ENCODE measurements at regions not wholly inside any gene's neighbourhood (a gene's known extent, or its start where the extent isn't known, plus 50 kb on each side); places are given as distances from the start of the nearest gene placed in this dataset.

GRCh38 chrX:80246271-80246670, 174.0 kb upstream of the TENT5D start:
- H3K27ac ChIP-seq (ENCODE audit: low read depth): no peak overlapping the region
- H3K36me3 ChIP-seq (ENCODE audit: insufficient read depth): no peaks in the 10 kb centered on the region
- 19% methylated on average over 2 of the region's 2 CpGs for WGBS
- no peaks in the 10 kb centered on the region for H3K4me1 ChIP-seq (ENCODE audit: insufficient read depth)
- DNase-seq (ENCODE audit: extremely low spot score): no peak
- no peak overlapping the region for H3K4me3 ChIP-seq (ENCODE audit: low read depth, low read length)

DNA sequence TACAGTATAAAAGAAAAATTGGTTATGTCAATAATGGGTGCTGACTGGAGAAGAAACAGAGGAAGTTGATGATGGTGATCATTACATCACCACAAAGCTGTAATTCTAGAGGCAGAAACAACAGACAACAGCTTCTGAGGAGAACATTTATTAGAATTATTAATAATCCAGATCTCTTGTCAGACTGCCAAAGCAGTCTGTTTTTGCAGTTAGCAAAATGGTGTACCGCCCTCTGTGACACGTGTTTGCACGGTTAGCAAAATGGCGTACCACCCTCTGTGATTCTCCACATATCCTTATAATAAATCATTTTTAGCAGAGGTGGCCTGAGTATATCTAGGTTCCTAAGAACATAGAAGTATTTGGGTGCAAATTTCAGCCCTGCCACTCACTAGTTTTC, 154.0 kb upstream of the TENT5D start:
- Histone ChIP-seq H3K36me3 (ENCODE audit: insufficient read depth) (no peaks in the 10 kb centered on the region), H3K4me1 (ENCODE audit: insufficient read depth) (no peaks in the 10 kb centered on the region), H3K4me3 (ENCODE audit: low read depth, low read length) (no peak overlapping the region), H3K27ac (ENCODE audit: low read depth) (no peak overlapping the region)
- 85% methylated on average over 4 of the region's 4 CpGs for WGBS
- no peak for DNase-seq (ENCODE audit: extremely low spot score)

DNA sequence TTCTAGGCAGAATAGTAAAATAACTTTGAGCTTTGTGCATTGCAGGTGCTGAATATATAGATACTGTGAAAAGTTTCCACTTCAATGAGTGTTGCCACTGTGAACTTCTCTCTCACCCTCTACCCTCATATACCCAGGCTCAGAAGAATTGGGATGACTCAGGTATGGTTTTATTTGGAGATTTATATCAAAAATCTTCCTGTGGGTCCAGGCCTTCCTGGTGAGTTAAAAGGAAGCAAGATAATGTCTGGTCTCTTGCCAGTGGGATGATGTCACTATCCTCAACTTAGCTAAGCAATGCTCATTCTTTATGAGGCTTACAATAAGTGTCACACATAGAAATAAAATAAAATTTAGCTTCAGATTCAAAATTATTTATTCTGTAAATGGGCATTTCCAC, 153.3 kb upstream of the TENT5D start:
- Histone ChIP-seq H3K4me3 (ENCODE audit: low read depth, low read length) (no peak overlapping the region), H3K27ac (ENCODE audit: low read depth) (no peak overlapping the region), H3K36me3 (ENCODE audit: insufficient read depth) (no peaks in the 10 kb centered on the region), H3K4me1 (ENCODE audit: insufficient read depth) (no peaks in the 10 kb centered on the region)
- no peak for DNase-seq (ENCODE audit: extremely low spot score)

- DNase-seq (ENCODE audit: extremely low spot score): no peak
- Histone ChIP-seq H3K36me3 (ENCODE audit: insufficient read depth) (no peaks in the 10 kb centered on the region), H3K4me1 (ENCODE audit: insufficient read depth) (no peaks in the 10 kb centered on the region), H3K27ac (ENCODE audit: low read depth) (no peak overlapping the region), H3K4me3 (ENCODE audit: low read depth, low read length) (no peak overlapping the region)
- WGBS: 48% methylated on average over 1 of the region's 1 CpG
These were observed 152.5 kb upstream of the TENT5D start for GRCh38 chrX:80267790-80268189.

GRCh38 chrX:80282535-80282934, 137.7 kb upstream of the TENT5D start:
- 64% methylated on average over 2 of the region's 2 CpGs for WGBS
- no peak overlapping the region for H3K27ac ChIP-seq (ENCODE audit: low read depth)
- no peak overlapping the region for H3K4me3 ChIP-seq (ENCODE audit: low read depth, low read length)
- no peak for DNase-seq (ENCODE audit: extremely low spot score)
- H3K4me1 ChIP-seq (ENCODE audit: insufficient read depth): no peaks in the 10 kb centered on the region
- H3K36me3 ChIP-seq (ENCODE audit: insufficient read depth): no peaks in the 10 kb centered on the region

GRCh38 chrX:80285131-80285773, 135.0 kb upstream of the TENT5D start:
- H3K4me3 ChIP-seq (ENCODE audit: low read depth, low read length): no peak overlapping the region
- H3K36me3 ChIP-seq (ENCODE audit: insufficient read depth): no peaks in the 10 kb centered on the region
- H3K4me1 ChIP-seq (ENCODE audit: insufficient read depth): no peaks in the 10 kb centered on the region
- no peak for DNase-seq (ENCODE audit: extremely low spot score)
- WGBS: 67% methylated on average over 3 of the region's 3 CpGs
- H3K27ac ChIP-seq (ENCODE audit: low read depth): no peak overlapping the region

GRCh38 chrX:80290834-80291233, 129.4 kb upstream of the TENT5D start:
- no peak for DNase-seq (ENCODE audit: extremely low spot score)
- H3K27ac ChIP-seq (ENCODE audit: low read depth): no peak overlapping the region
- H3K4me3 ChIP-seq (ENCODE audit: low read depth, low read length): no peak overlapping the region
- H3K36me3 ChIP-seq (ENCODE audit: insufficient read depth): no peaks in the 10 kb centered on the region
- H3K4me1 ChIP-seq (ENCODE audit: insufficient read depth): no peaks in the 10 kb centered on the region

- 89% methylated on average over 1 of the region's 1 CpG for WGBS
- H3K4me3 ChIP-seq (ENCODE audit: low read depth, low read length): no peak overlapping the region
These were observed 126.9 kb upstream of the TENT5D start for GRCh38 chrX:80293354-80293753.

GRCh38 chrX:80306007-80306406, 114.2 kb upstream of the TENT5D start:
- H3K4me1 ChIP-seq (ENCODE audit: insufficient read depth): no peaks in the 10 kb centered on the region
- no peak for DNase-seq (ENCODE audit: extremely low spot score)
- no peak overlapping the region for H3K27ac ChIP-seq (ENCODE audit: low read depth)
- no peaks in the 10 kb centered on the region for H3K36me3 ChIP-seq (ENCODE audit: insufficient read depth)
- 69% methylated on average over 1 of the region's 1 CpG for WGBS
- H3K4me3 ChIP-seq (ENCODE audit: low read depth, low read length): no peak overlapping the region

More at GRCh38 chrX:80293354-80293753, 126.9 kb upstream of the TENT5D start:
- Histone ChIP-seq H3K27ac (ENCODE audit: low read depth) (no peak overlapping the region), H3K36me3 (ENCODE audit: insufficient read depth) (no peaks in the 10 kb centered on the region), H3K4me1 (ENCODE audit: insufficient read depth) (no peaks in the 10 kb centered on the region)
- DNase-seq (ENCODE audit: extremely low spot score): no peak

- no peak for DNase-seq (ENCODE audit: extremely low spot score)
- Histone ChIP-seq H3K27ac (ENCODE audit: low read depth) (no peak overlapping the region), H3K4me1 (ENCODE audit: insufficient read depth) (no peaks in the 10 kb centered on the region), H3K4me3 (ENCODE audit: low read depth, low read length) (no peak overlapping the region), H3K36me3 (ENCODE audit: insufficient read depth) (no peaks in the 10 kb centered on the region)
- WGBS: 58% methylated on average over 3 of the region's 3 CpGs
These were observed 107.8 kb upstream of the TENT5D start for GRCh38 chrX:80312448-80312847.

- Histone ChIP-seq H3K36me3 (ENCODE audit: insufficient read depth) (no peaks in the 10 kb centered on the region), H3K27ac (ENCODE audit: low read depth) (no peak overlapping the region), H3K4me1 (ENCODE audit: insufficient read depth) (no peaks in the 10 kb centered on the region), H3K4me3 (ENCODE audit: low read depth, low read length) (no peak overlapping the region)
- no peak for DNase-seq (ENCODE audit: extremely low spot score)
- 76% methylated on average over 1 of the region's 1 CpG for WGBS
These were observed 103.7 kb upstream of the TENT5D start for GRCh38 chrX:80316526-80316925.

DNA sequence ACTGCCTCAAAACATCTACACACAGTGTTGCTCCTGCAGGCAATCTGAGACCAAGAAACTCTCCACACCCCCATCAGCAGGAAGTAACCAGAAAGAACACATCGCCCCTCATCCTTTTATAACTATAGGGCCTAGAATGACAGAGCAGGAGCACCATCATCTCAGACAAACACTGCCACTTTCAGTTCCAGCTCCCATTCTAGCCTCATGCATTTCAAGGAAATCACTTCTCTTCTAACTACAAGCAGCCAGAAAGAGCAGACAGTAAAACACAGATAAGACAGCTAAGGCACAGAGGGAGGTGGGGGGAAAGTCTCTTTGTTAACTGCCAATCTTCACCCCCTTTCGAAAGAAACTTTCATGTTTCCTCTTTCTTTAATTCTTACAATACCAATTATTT, 102.6 kb upstream of the TENT5D start:
- Histone ChIP-seq H3K36me3 (ENCODE audit: insufficient read depth) (no peaks in the 10 kb centered on the region), H3K4me1 (ENCODE audit: insufficient read depth) (no peaks in the 10 kb centered on the region), H3K27ac (ENCODE audit: low read depth) (no peak overlapping the region), H3K4me3 (ENCODE audit: low read depth, low read length) (no peak overlapping the region)
- DNase-seq (ENCODE audit: extremely low spot score): no peak
- WGBS: 91% methylated on average over 2 of the region's 2 CpGs

DNA sequence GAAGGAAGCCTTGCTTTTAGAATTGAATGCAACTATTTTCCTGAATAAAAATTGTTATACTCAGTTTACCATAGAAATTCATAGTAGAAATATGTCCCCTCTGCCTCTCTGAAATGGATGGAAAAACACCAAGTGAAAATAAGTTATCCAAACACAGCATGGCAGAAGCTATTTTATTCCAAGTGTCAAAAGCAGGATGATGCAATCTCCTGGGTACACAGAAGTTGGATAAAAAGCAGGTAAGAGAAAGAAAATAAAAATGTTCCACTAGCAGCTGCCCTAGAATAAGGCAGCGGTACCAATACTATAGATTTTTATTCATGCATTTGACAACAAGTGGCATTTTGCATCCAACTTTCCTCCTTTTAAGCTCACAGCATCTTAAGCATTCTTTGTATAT, 89.0 kb upstream of the TENT5D start:
- Histone ChIP-seq H3K4me3 (ENCODE audit: low read depth, low read length) (no peak overlapping the region), H3K27ac (ENCODE audit: low read depth) (no peak overlapping the region)
- WGBS: 88% methylated on average over 1 of the region's 1 CpG

GRCh38 chrX:80334583-80334982, 85.7 kb upstream of the TENT5D start:
- Histone ChIP-seq H3K4me1 (ENCODE audit: insufficient read depth) (no peaks in the 10 kb centered on the region), H3K27ac (ENCODE audit: low read depth) (no peak overlapping the region), H3K36me3 (ENCODE audit: insufficient read depth) (no peaks in the 10 kb centered on the region), H3K4me3 (ENCODE audit: low read depth, low read length) (peak overlapping the region; percentile 4)
- DNase-seq (ENCODE audit: extremely low spot score): no peak
- WGBS: 28% methylated on average over 7 of the region's 7 CpGs

More for the DNA sequence above, 89.0 kb upstream of the TENT5D start:
- Histone ChIP-seq H3K4me1 (ENCODE audit: insufficient read depth) (no peaks in the 10 kb centered on the region), H3K36me3 (ENCODE audit: insufficient read depth) (no peaks in the 10 kb centered on the region)
- DNase-seq (ENCODE audit: extremely low spot score): no peak
